CD4-positive, alpha-beta T cell (primary cell): ENCODE measurements at regions not wholly inside any gene's neighbourhood (a gene's known extent, or its start where the extent isn't known, plus 50 kb on each side); places are given as distances from the start of the nearest gene placed in this dataset.

Experiments
- ATAC-seq: fragments of 200-7000 bp; cut with Tn5 transposase; one replicate; pipeline ENCODE4 v1.10.0; 2022; ENCODE audit warnings: mild to moderate bottlenecking; ENCODE audit not compliant: poor library complexity
- CTCF ChIA-PET: fragments of 350-600 bp; sonication (Branson Sonifier 250); formaldehyde crosslinking; loops from one replicate; lab custom pipeline; 2021; ENCODE audit warnings: antibody characterized with exemption, inconsistent platforms; lab: Charles Lee
- POLR2A ChIA-PET: fragments of 350-600 bp; sonication (Branson Sonifier 250); formaldehyde crosslinking; loops from one replicate; lab custom pipeline; 2021; ENCODE audit warnings: antibody characterized with exemption, inconsistent platforms; lab: Charles Lee
- DNase-seq, 14 experiments: peaks; one replicate each; pipeline ENCODE4 v3.0.0-alpha.2; 2013 to 2020; ENCODE audit warnings: mixed read lengths in 2 of 14
- H3K27ac ChIP-seq, 2 donors: one replicate each; pipeline versions ENCODE4 v1.5.1 to v1.7.0; 2013; ENCODE audit warnings: low read length in 2 of 2, low read depth in 1 of 2, mild to moderate bottlenecking in 1 of 2
- H3K27me3 ChIP-seq, 2 experiments: 1 replicate in 1 of 2; 2 replicates in 1 of 2; pipeline versions ENCODE4 v1.6.1 to v1.7.0; 2013; ENCODE audit warnings: low read length in 2 of 2, control low read depth in 1 of 2, mild to moderate bottlenecking in 1 of 2, moderate library complexity in 1 of 2; ENCODE audit not compliant: insufficient read depth in 2 of 2, control insufficient read depth in 1 of 2
- H3K36me3 ChIP-seq: one replicate; pipeline ENCODE4 v1.6.1; 2013; ENCODE audit warnings: low read length, control low read depth; ENCODE audit not compliant: insufficient read depth
- H3K4me1 ChIP-seq: one replicate; pipeline ENCODE4 v1.6.1; 2013; ENCODE audit warnings: low read length, control low read depth; ENCODE audit not compliant: insufficient read depth
- H3K4me3 ChIP-seq: one replicate; pipeline ENCODE4 v1.5.1; 2013; ENCODE audit warnings: mild to moderate bottlenecking, low read length, moderate library complexity
- H3K9me3 ChIP-seq, 2 experiments: 1 replicate in 1 of 2; 2 replicates in 1 of 2; pipeline versions ENCODE4 v1.6.1 to v1.7.0; 2013; ENCODE audit warnings: low read length in 2 of 2, mild to moderate bottlenecking in 2 of 2, control low read depth in 1 of 2, moderate library complexity in 1 of 2; ENCODE audit not compliant: control insufficient read depth in 1 of 2, insufficient read depth in 1 of 2
- H3K27ac Mint-ChIP-seq: one replicate; pipeline ENCODE4 v1.8.0; 2020; ENCODE audit warnings: mixed read lengths
- H3K27me3 Mint-ChIP-seq: one replicate; pipeline ENCODE4 v1.8.0; 2021; ENCODE audit warnings: mixed read lengths
- H3K36me3 Mint-ChIP-seq: one replicate; pipeline ENCODE4 v1.8.0; 2021; ENCODE audit warnings: low read depth, mixed read lengths
- H3K4me1 Mint-ChIP-seq: one replicate; pipeline ENCODE4 v1.8.0; 2021; ENCODE audit warnings: low read depth, mixed read lengths
- H3K4me3 Mint-ChIP-seq: one replicate; pipeline ENCODE4 v1.8.0; 2020; ENCODE audit warnings: mild to moderate bottlenecking, mixed read lengths
- H3K9me3 Mint-ChIP-seq: one replicate; pipeline ENCODE4 v1.8.0; 2020; ENCODE audit warnings: mixed read lengths
- intact Hi-C, 2 experiments: fragments of 100-400 bp; cut with DNase I in 1 of 2; cut with micrococcal nuclease in 1 of 2; formaldehyde crosslinking; loops; one replicate each; pipeline versions ENCODE4 v1.15.1 to v1.9.0; 2023 to 2025; cut with DNase I, micrococcal nuclease
- TF ChIP-seq, protein P1 (sequence below): fragments of 200-600 bp; IDR thresholded peaks from one replicate; pipeline ENCODE4 v1.8.0; 2022; ENCODE audit warnings: antibody characterized with exemption, mild to moderate bottlenecking

DNA sequence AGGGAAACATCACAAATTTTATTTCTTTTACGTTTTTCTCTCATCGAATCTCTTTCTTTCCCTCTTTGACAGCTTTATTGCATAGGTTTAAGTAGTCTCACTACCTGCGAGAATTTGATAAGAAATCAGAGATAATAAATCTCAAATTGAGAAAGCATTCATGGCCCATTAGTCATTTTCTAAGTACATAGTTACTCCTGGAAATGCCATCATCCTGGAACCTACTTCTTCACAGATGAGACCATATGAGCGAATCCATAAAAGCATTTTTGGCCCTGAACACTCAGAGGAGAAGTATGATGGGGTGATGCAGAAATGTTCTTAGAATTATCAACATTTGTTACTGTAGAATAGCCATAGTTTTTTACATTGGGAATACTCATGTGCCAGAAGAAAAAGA, 138.0 kb upstream of the ARHGAP28 start:
- DNase-seq (no peak), ATAC-seq (no peak)
- peaks cover 13% of the 10 kb centered on the region for H3K9me3 Mint-ChIP-seq
- intact Hi-C loops, result no loop called here
- no peaks in the 10 kb centered on the region for H3K27me3 Mint-ChIP-seq
- H3K4me3 Mint-ChIP-seq, result no peak overlapping the region
- H3K36me3 ChIP-seq, result no peaks in the 10 kb centered on the region
- no peaks in the 10 kb centered on the region for H3K4me1 ChIP-seq
- H3K4me3 ChIP-seq, result no peak overlapping the region
- H3K4me1 Mint-ChIP-seq, result no peaks in the 10 kb centered on the region
- TF ChIP-seq, protein P1, sequence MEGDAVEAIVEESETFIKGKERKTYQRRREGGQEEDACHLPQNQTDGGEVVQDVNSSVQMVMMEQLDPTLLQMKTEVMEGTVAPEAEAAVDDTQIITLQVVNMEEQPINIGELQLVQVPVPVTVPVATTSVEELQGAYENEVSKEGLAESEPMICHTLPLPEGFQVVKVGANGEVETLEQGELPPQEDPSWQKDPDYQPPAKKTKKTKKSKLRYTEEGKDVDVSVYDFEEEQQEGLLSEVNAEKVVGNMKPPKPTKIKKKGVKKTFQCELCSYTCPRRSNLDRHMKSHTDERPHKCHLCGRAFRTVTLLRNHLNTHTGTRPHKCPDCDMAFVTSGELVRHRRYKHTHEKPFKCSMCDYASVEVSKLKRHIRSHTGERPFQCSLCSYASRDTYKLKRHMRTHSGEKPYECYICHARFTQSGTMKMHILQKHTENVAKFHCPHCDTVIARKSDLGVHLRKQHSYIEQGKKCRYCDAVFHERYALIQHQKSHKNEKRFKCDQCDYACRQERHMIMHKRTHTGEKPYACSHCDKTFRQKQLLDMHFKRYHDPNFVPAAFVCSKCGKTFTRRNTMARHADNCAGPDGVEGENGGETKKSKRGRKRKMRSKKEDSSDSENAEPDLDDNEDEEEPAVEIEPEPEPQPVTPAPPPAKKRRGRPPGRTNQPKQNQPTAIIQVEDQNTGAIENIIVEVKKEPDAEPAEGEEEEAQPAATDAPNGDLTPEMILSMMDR, result no peak
- H3K9me3 ChIP-seq, result peaks cover 0 to 4% of the 10 kb centered on the region in 2 experiments
- no peak overlapping the region for H3K27ac Mint-ChIP-seq
- H3K36me3 Mint-ChIP-seq, result no peaks in the 10 kb centered on the region
- CTCF ChIA-PET, result no interaction called here
- H3K27ac ChIP-seq, result no peak overlapping the region
- POLR2A ChIA-PET, result no interaction called here
- no peaks in the 10 kb centered on the region for H3K27me3 ChIP-seq

DNA sequence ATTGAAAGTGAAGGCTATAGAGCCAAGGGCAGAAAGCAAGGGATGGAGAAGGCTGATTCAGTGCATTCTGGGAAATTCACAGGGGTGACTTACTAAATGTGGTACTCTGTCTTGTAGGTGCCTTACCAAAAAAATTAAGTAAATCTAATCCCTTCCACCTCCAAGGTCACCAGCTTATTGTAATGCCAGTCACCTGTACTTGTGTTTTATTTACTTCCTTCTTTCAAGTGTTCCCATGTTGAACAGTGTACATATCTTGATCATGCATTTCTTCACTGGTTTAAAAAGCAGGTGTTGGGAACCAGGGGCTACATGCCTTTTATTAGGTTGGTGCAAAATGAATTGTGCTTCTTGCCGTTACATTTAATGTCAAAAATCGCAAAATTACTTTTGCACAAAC, 137.0 kb upstream of the ARHGAP28 start:
- TF ChIP-seq, protein P1, result no peak
- peaks cover 0 to 4% of the 10 kb centered on the region in 2 experiments for H3K9me3 ChIP-seq
- no peak overlapping the region for H3K27ac Mint-ChIP-seq
- no peak overlapping the region for H3K27ac ChIP-seq
- ATAC-seq (no peak), DNase-seq (no peak)
- H3K27me3 Mint-ChIP-seq, result no peaks in the 10 kb centered on the region
- peaks cover 13% of the 10 kb centered on the region for H3K9me3 Mint-ChIP-seq
- H3K4me1 Mint-ChIP-seq, result no peaks in the 10 kb centered on the region
- no peaks in the 10 kb centered on the region for H3K36me3 ChIP-seq
- H3K27me3 ChIP-seq, result no peaks in the 10 kb centered on the region
- no peaks in the 10 kb centered on the region for H3K4me1 ChIP-seq
- H3K36me3 Mint-ChIP-seq, result no peaks in the 10 kb centered on the region
- no peak overlapping the region for H3K4me3 ChIP-seq
- H3K4me3 Mint-ChIP-seq, result no peak overlapping the region
- ChIA-PET POLR2A (no interaction called here), CTCF (no interaction called here)
- intact Hi-C loops, result no loop called here

DNA sequence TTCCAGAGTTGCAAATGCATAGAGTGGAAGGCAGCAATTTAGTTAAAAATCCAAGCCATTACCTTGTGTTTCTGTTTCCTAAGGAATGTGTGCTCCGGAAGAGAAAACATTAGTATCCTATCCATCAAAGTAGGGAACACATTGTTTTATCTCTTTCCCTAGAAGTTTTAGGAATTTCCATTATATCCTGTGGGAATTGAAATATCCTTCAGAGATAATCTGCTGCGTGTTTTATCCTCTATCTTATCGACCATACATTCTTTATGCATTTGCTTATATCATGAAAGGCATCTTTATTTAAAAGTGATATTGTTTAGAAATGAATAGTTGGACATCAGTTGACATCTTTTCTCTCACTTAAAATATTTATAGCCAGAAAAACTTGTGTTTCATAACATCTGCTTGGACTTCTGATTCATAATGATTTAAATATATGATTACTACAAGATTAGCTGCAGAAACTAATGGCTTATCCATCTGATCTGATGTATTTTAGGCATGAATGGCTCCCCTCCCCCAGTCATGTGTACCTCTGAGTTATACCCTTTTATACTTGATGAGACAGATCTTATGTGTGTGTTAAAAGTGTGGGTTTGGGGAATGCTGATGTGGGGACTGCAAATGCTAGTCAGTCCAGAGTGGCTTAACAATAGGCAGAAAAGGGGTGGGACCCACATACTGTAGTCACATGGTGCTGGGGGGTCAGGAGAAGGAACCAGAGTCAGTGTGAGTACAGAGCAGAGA, 136.2 kb upstream of the ARHGAP28 start:
- POLR2A ChIA-PET, result no interaction called here
- Histone ChIP-seq H3K36me3 (no peaks in the 10 kb centered on the region), H3K27me3 (no peaks in the 10 kb centered on the region), H3K9me3 (peaks cover 0 to 4% of the 10 kb centered on the region in 2 experiments), H3K4me3 (no peak overlapping the region), H3K27ac (no peak overlapping the region), H3K4me1 (no peaks in the 10 kb centered on the region)
- no peaks in the 10 kb centered on the region for H3K27me3 Mint-ChIP-seq
- DNase-seq (no peak), ATAC-seq (no peak)
- no peaks in the 10 kb centered on the region for H3K36me3 Mint-ChIP-seq
- no peak overlapping the region for H3K27ac Mint-ChIP-seq
- CTCF ChIA-PET, result no interaction called here
- H3K4me1 Mint-ChIP-seq, result no peaks in the 10 kb centered on the region
- H3K4me3 Mint-ChIP-seq, result no peak overlapping the region
- H3K9me3 Mint-ChIP-seq, result peaks cover 8% of the 10 kb centered on the region
- TF ChIP-seq, protein P1, result no peak
- intact Hi-C loops, result no loop called here
